GM23248 (cell line): ENCODE measurements at regions not wholly inside any gene's neighbourhood (a gene's known extent, or its start where the extent isn't known, plus 50 kb on each side); places are given as distances from the start of the nearest gene placed in this dataset.

Source experiments
- DNase-seq: peaks from one replicate; pipeline ENCODE4 v3.0.0-alpha.2; 2015
- H2AFZ ChIP-seq: fragments of 200-600 bp; sonication (generic); 2 replicates; pipeline ENCODE4 v1.6.1; 2016; ENCODE audit warnings: antibody characterized with exemption
- H3F3A ChIP-seq: fragments of 200-600 bp; sonication (generic); 2 replicates; pipeline ENCODE4 v1.6.1; 2016; ENCODE audit warnings: mild to moderate bottlenecking, antibody characterized with exemption, mixed run types; ENCODE audit not compliant: insufficient read depth
- H3K27ac ChIP-seq: fragments of 200-600 bp; sonication (generic); 2 replicates; pipeline ENCODE4 v1.5.1; 2016; ENCODE audit warnings: mild to moderate bottlenecking
- H3K27me3 ChIP-seq: fragments of 200-600 bp; sonication (generic); replicated peaks from 2 replicates; pipeline ENCODE4 v1.6.1; 2016; ENCODE audit warnings: mild to moderate bottlenecking; ENCODE audit not compliant: insufficient read depth
- H3K36me3 ChIP-seq: fragments of 200-600 bp; sonication (generic); 2 replicates; pipeline ENCODE4 v1.6.1; 2016; ENCODE audit warnings: low read depth, mild to moderate bottlenecking
- H3K4me1 ChIP-seq: fragments of 200-600 bp; sonication (generic); 2 replicates; pipeline ENCODE4 v1.6.1; 2016; ENCODE audit warnings: mild to moderate bottlenecking; ENCODE audit not compliant: insufficient read depth
- H3K4me2 ChIP-seq: fragments of 200-600 bp; sonication (generic); one replicate; pipeline ENCODE4 v1.6.1; 2016; ENCODE audit warnings: mild to moderate bottlenecking; ENCODE audit not compliant: unreplicated experiment
- H3K4me3 ChIP-seq: fragments of 200-600 bp; sonication (generic); 2 replicates; pipeline ENCODE4 v1.5.1; 2016; ENCODE audit warnings: mild to moderate bottlenecking
- H3K79me2 ChIP-seq: fragments of 200-600 bp; sonication (generic); 2 replicates; pipeline ENCODE4 v1.6.1; 2016; ENCODE audit warnings: mild to moderate bottlenecking; ENCODE audit not compliant: insufficient read depth
- H3K9ac ChIP-seq: fragments of 200-600 bp; sonication (generic); 2 replicates; pipeline ENCODE4 v1.6.1; 2016; ENCODE audit warnings: mild to moderate bottlenecking
- H3K9me2 ChIP-seq: fragments of 200-600 bp; sonication (generic); 2 replicates; pipeline ENCODE4 v1.6.1; 2016; ENCODE audit warnings: mixed run types, mild to moderate bottlenecking, moderate library complexity; ENCODE audit not compliant: insufficient read depth
- H3K9me3 ChIP-seq: fragments of 200-600 bp; sonication (generic); one replicate; pipeline ENCODE4 v1.6.1; 2017; ENCODE audit warnings: low read depth
- H4K20me1 ChIP-seq: fragments of 200-600 bp; sonication (generic); 2 replicates; pipeline ENCODE4 v1.6.0; 2016; ENCODE audit not compliant: insufficient read depth
- EZH2 ChIP-seq: fragments of 200-600 bp; sonication (generic); IDR thresholded peaks from 2 replicates; pipeline ENCODE4 v1.6.1; 2018; ENCODE audit warnings: antibody characterized with exemption, mild to moderate bottlenecking; ENCODE audit not compliant: insufficient read depth, poor library complexity, severe bottlenecking
- EZH2phosphoT487 ChIP-seq: fragments of 200-600 bp; sonication (generic); IDR thresholded peaks from 2 replicates; pipeline ENCODE4 v1.6.1; 2018; ENCODE audit warnings: antibody characterized with exemption, moderate library complexity, mild to moderate bottlenecking, low read depth; ENCODE audit not compliant: insufficient read depth
- whole genome bisulfite sequencing, 2 experiments: methylation state at CpG; one replicate each; pipeline ENCODE4 v1.1.6; 2015 to 2017; ENCODE audit warnings: low lambda C conversion rate in 2 of 2, low coverage in 1 of 2; ENCODE audit errors: missing lambda C conversion rate in 2 of 2; 5-methylcytosine and 5-hydroxymethylcytosine counted together
- in situ Hi-C: fragments of 300-500 bp; cut with MboI; formaldehyde crosslinking; loops from 2 replicates; pipeline ENCODE4 v1.15.0; 2020

- H3F3A ChIP-seq, result peaks cover 13% of the 10 kb centered on the region
- H3K9me3 ChIP-seq, result no peaks in the 10 kb centered on the region
- no peaks in the 10 kb centered on the region for H3K79me2 ChIP-seq
- H3K27ac ChIP-seq, result no peak overlapping the region
- no peak overlapping the region for H3K9ac ChIP-seq
- H2AFZ ChIP-seq, result no peak overlapping the region
- no peak for DNase-seq
- H3K4me3 ChIP-seq, result no peak overlapping the region
- peaks cover 15% of the 10 kb centered on the region for H3K4me1 ChIP-seq
- no peaks in the 10 kb centered on the region for H4K20me1 ChIP-seq
- no peaks in the 10 kb centered on the region for H3K9me2 ChIP-seq
- TF ChIP-seq EZH2phosphoT487 (no peak), EZH2 (no peak)
- no peak overlapping the region for H3K4me2 ChIP-seq
- in situ Hi-C loops, result no loop called here
- no peaks in the 10 kb centered on the region for H3K36me3 ChIP-seq
- no peaks in the 10 kb centered on the region for H3K27me3 ChIP-seq
These were observed 451.2 kb downstream of the MN1 start for GRCh38 chr22:27350306-27350705.

GRCh38 chr22:27352426-27352825, 449.1 kb downstream of the MN1 start:
- Histone ChIP-seq H3K27ac (no peak overlapping the region), H3F3A (peaks cover 13% of the 10 kb centered on the region), H3K4me1 (peaks cover 15% of the 10 kb centered on the region), H3K79me2 (no peaks in the 10 kb centered on the region), H3K4me2 (no peak overlapping the region), H3K27me3 (no peaks in the 10 kb centered on the region), H3K9ac (no peak overlapping the region), H3K9me3 (no peaks in the 10 kb centered on the region), H3K4me3 (no peak overlapping the region), H3K36me3 (no peaks in the 10 kb centered on the region), H4K20me1 (no peaks in the 10 kb centered on the region), H2AFZ (no peak overlapping the region), H3K9me2 (no peaks in the 10 kb centered on the region)
- in situ Hi-C loops, result no loop called here
- DNase-seq, result no peak
- WGBS, 2 experiments, result 44 to 55% methylated on average over 6 of the region's 6 CpGs
- TF ChIP-seq EZH2phosphoT487 (no peak), EZH2 (no peak)

GRCh38 chr22:27358096-27358870, 443.3 kb downstream of the MN1 start:
- Histone ChIP-seq H3K79me2 (no peaks in the 10 kb centered on the region), H3K4me2 (no peak overlapping the region), H3K4me3 (no peak overlapping the region), H3K4me1 (no peaks in the 10 kb centered on the region), H3K27ac (no peak overlapping the region), H3K9ac (no peak overlapping the region), H3K27me3 (no peaks in the 10 kb centered on the region; the same call in 1 of the 2 replicates), H4K20me1 (no peaks in the 10 kb centered on the region), H3K36me3 (no peaks in the 10 kb centered on the region), H3K9me3 (no peaks in the 10 kb centered on the region), H3F3A (no peaks in the 10 kb centered on the region), H3K9me2 (no peaks in the 10 kb centered on the region), H2AFZ (no peak overlapping the region)
- DNase-seq, result no peak
- 61 to 64% methylated on average over 7 of the region's 7 CpGs for WGBS, 2 experiments
- no peak for TF ChIP-seq EZH2phosphoT487
- no peak for TF ChIP-seq EZH2
- in situ Hi-C loops, result no loop called here

GRCh38 chr22:27370269-27370668, 431.3 kb downstream of the MN1 start:
- Histone ChIP-seq H3K9me3 (no peaks in the 10 kb centered on the region), H3K9me2 (no peaks in the 10 kb centered on the region), H3K27ac (no peak overlapping the region), H3K36me3 (no peaks in the 10 kb centered on the region), H3K4me1 (no peaks in the 10 kb centered on the region), H3K79me2 (no peaks in the 10 kb centered on the region), H2AFZ (no peak overlapping the region), H3K27me3 (0 out of 2 replicates have a peak, but pooled peaks cover 15% of the 10 kb centered on the region), H3K4me3 (no peak overlapping the region), H3K4me2 (no peak overlapping the region), H3K9ac (no peak overlapping the region), H4K20me1 (no peaks in the 10 kb centered on the region), H3F3A (no peaks in the 10 kb centered on the region)
- TF ChIP-seq EZH2phosphoT487, result no peak
- no peak for TF ChIP-seq EZH2
- 77 to 80% methylated on average over 4 of the region's 4 CpGs for WGBS, 2 experiments
- DNase-seq, result no peak
- in situ Hi-C loops, result no loop called here

GRCh38 chr22:27370987-27371386, 430.6 kb downstream of the MN1 start:
- WGBS, 2 experiments, result 76 to 78% methylated on average over 4 of the region's 4 CpGs
- Histone ChIP-seq H3K9me2 (no peaks in the 10 kb centered on the region), H3K4me3 (no peak overlapping the region), H3F3A (no peaks in the 10 kb centered on the region), H2AFZ (no peak overlapping the region), H3K4me2 (no peak overlapping the region), H4K20me1 (no peaks in the 10 kb centered on the region), H3K36me3 (no peaks in the 10 kb centered on the region), H3K9ac (no peak overlapping the region), H3K27me3 (0 out of 2 replicates have a peak, but pooled peaks cover 15% of the 10 kb centered on the region), H3K4me1 (no peaks in the 10 kb centered on the region), H3K9me3 (no peaks in the 10 kb centered on the region), H3K27ac (no peak overlapping the region), H3K79me2 (no peaks in the 10 kb centered on the region)
- no peak for DNase-seq
- in situ Hi-C loops, result no loop called here
- no peak for TF ChIP-seq EZH2phosphoT487
- TF ChIP-seq EZH2, result no peak
